Stimulated activated CD8-positive, alpha-beta memory T cell treated with anti-CD3 and anti-CD28 coated beads, Interleukin-7, amount 100 ng/mL, for 1 hour (primary cell): ENCODE measurements at regions not wholly inside any gene's neighbourhood (a gene's known extent, or its start where the extent isn't known, plus 50 kb on each side); places are given as distances from the start of the nearest gene placed in this dataset.
"Not testable (repeated sequence)": the region's sequence is repeated elsewhere in the genome, so short reads cannot be mapped to it uniquely, and the experiment has no call there.

ENCODE experiments used
- DNase-seq, 2 donors: peaks; one replicate each; pipeline ENCODE4 v3.0.0-alpha.2; 2020; ENCODE audit warnings: low read depth in 2 of 2

GRCh38 chr14:65962952-65963351 lies 523.2 kb upstream of the CCDC196 start:
- no peak for DNase-seq

GRCh38 chr14:65964366-65964765 lies 521.8 kb upstream of the CCDC196 start:
- DNase-seq: no peak

- DNase-seq: no peak
Observed at GRCh38 chr14:65966188-65966587, 520.0 kb upstream of the CCDC196 start.

- DNase-seq: no peak
Observed at GRCh38 chr14:65972346-65972870, 513.8 kb upstream of the CCDC196 start.

GRCh38 chr14:65972891-65973290 lies 513.3 kb upstream of the CCDC196 start:
- no peak for DNase-seq

- DNase-seq: no peak
Observed at GRCh38 chr14:65975865-65976264, 510.3 kb upstream of the CCDC196 start.

- no peak for DNase-seq
Observed at GRCh38 chr14:65976761-65977404, 509.3 kb upstream of the CCDC196 start.

GRCh38 chr14:65981192-65981843 lies 504.9 kb upstream of the CCDC196 start:
- no peak for DNase-seq

- no peak for DNase-seq
Observed at GRCh38 chr14:65986041-65986440, 500.1 kb upstream of the CCDC196 start.

GRCh38 chr14:65989981-65990380 lies 496.2 kb upstream of the CCDC196 start:
- no peak for DNase-seq

- no peak for DNase-seq
Observed at GRCh38 chr14:65991104-65991503, 495.1 kb upstream of the CCDC196 start.

- DNase-seq: not testable (repeated sequence)
Observed at GRCh38 chr14:65991935-65992334, 494.2 kb upstream of the CCDC196 start.

- no peak for DNase-seq
Observed at GRCh38 chr14:65993103-65993502, 493.1 kb upstream of the CCDC196 start.

- no peak for DNase-seq
Observed at GRCh38 chr14:65993996-65994395, 492.2 kb upstream of the CCDC196 start.

- DNase-seq: no peak
Observed at GRCh38 chr14:65997347-65997746, 488.8 kb upstream of the CCDC196 start.

GRCh38 chr14:65999865-66000264 lies 486.3 kb upstream of the CCDC196 start:
- no peak for DNase-seq

GRCh38 chr14:66000766-66001165 lies 485.4 kb upstream of the CCDC196 start:
- no peak for DNase-seq

GRCh38 chr14:66001356-66001755 lies 484.8 kb upstream of the CCDC196 start:
- no peak for DNase-seq

GRCh38 chr14:66003082-66003730 lies 483.0 kb upstream of the CCDC196 start:
- no peak for DNase-seq

- DNase-seq: no peak
Observed at GRCh38 chr14:66005900-66006434, 480.2 kb upstream of the CCDC196 start.

GRCh38 chr14:66008631-66009030 lies 477.5 kb upstream of the CCDC196 start:
- no peak for DNase-seq

- DNase-seq: no peak
Observed at GRCh38 chr14:66009089-66009488, 477.1 kb upstream of the CCDC196 start.

- no peak for DNase-seq
Observed at GRCh38 chr14:66010695-66011094, 475.5 kb upstream of the CCDC196 start.
